ENCODE measurements at regions not wholly inside any gene's neighbourhood (a gene's known extent, or its start where the extent isn't known, plus 50 kb on each side); places are given as distances from the start of the nearest gene placed in this dataset.

- CTCF ChIA-PET = no interaction called here
- Histone ChIP-seq H3K4me1 (ENCODE audit: insufficient read depth, low read length, poor library complexity, severe bottlenecking) (no peaks in the 10 kb centered on the region), H3K27me3 (replicated peaks; ENCODE audit: insufficient read depth, low read depth, low read length, poor library complexity) (no peaks in the 10 kb centered on the region), H3K4me3 (ENCODE audit: low read depth, low read length, poor library complexity, severe bottlenecking) (no peak overlapping the region), H3K36me3 (ENCODE audit: insufficient read depth, low read length, poor library complexity, severe bottlenecking) (no peaks in the 10 kb centered on the region), H3K27ac (ENCODE audit: low read depth, low read length, poor library complexity, severe bottlenecking) (no peak overlapping the region), H3K9me3 (ENCODE audit: low read depth, low read length, poor library complexity, severe bottlenecking) (peaks cover 4% of the 10 kb centered on the region)
- POLR2A ChIA-PET (ENCODE audit: low non-redundant PET) = no interaction called here
- DNase-seq (ENCODE audit: low spot score) = no peak
- intact Hi-C loops (cut with micrococcal nuclease; ENCODE audit: unreplicated experiment) = no loop called here
- TF ChIP-seq EZH2 (IDR thresholded peaks at IDR 0.05; ENCODE audit: borderline replicate concordance, low read depth, low read length, poor library complexity, severe bottlenecking) = no peak
- no peak for TF ChIP-seq CTCF (conservative IDR thresholded peaks at IDR 0.05; ENCODE audit: low read depth, low read length)
- no TSS peak for BruUV-seq (replicated peaks)
Observed at GRCh38 chr2:107094450-107094986, 208.6 kb upstream of the ST6GAL2 start.

- no peak overlapping the region for H3K4me3 ChIP-seq (ENCODE audit: low read depth, low read length, poor library complexity, severe bottlenecking)
- H3K4me1 ChIP-seq (ENCODE audit: insufficient read depth, low read length, poor library complexity, severe bottlenecking) = no peaks in the 10 kb centered on the region
- ChIA-PET CTCF (no interaction called here), POLR2A (ENCODE audit: low non-redundant PET) (no interaction called here)
- no peak for TF ChIP-seq CTCF (conservative IDR thresholded peaks at IDR 0.05; ENCODE audit: low read depth, low read length)
- no peak for TF ChIP-seq EZH2 (IDR thresholded peaks at IDR 0.05; ENCODE audit: borderline replicate concordance, low read depth, low read length, poor library complexity, severe bottlenecking)
- H3K27me3 ChIP-seq (replicated peaks; ENCODE audit: insufficient read depth, low read depth, low read length, poor library complexity) = no peaks in the 10 kb centered on the region
- no peak for DNase-seq (ENCODE audit: low spot score)
- intact Hi-C loops (cut with micrococcal nuclease; ENCODE audit: unreplicated experiment) = no loop called here
- H3K27ac ChIP-seq (ENCODE audit: low read depth, low read length, poor library complexity, severe bottlenecking) = no peak overlapping the region
- no peaks in the 10 kb centered on the region for H3K36me3 ChIP-seq (ENCODE audit: insufficient read depth, low read length, poor library complexity, severe bottlenecking)
- H3K9me3 ChIP-seq (ENCODE audit: low read depth, low read length, poor library complexity, severe bottlenecking) = peaks cover 7% of the 10 kb centered on the region
- no TSS peak for BruUV-seq (replicated peaks)
Observed at GRCh38 chr2:107102176-107102575, 216.2 kb upstream of the ST6GAL2 start.

GRCh38 chr2:107107351-107107750 lies 221.4 kb upstream of the ST6GAL2 start:
- H3K36me3 ChIP-seq (ENCODE audit: insufficient read depth, low read length, poor library complexity, severe bottlenecking) = no peaks in the 10 kb centered on the region

More at GRCh38 chr2:107107351-107107750, 221.4 kb upstream of the ST6GAL2 start:
- H3K4me3 ChIP-seq (ENCODE audit: low read depth, low read length, poor library complexity, severe bottlenecking) = no peak overlapping the region
- H3K4me1 ChIP-seq (ENCODE audit: insufficient read depth, low read length, poor library complexity, severe bottlenecking) = no peaks in the 10 kb centered on the region
- TF ChIP-seq EZH2 (IDR thresholded peaks at IDR 0.05; ENCODE audit: borderline replicate concordance, low read depth, low read length, poor library complexity, severe bottlenecking) (no peak), CTCF (conservative IDR thresholded peaks at IDR 0.05; ENCODE audit: low read depth, low read length) (no peak)
- CTCF ChIA-PET = no interaction called here
- no peak for DNase-seq (ENCODE audit: low spot score)
- no TSS peak for BruUV-seq (replicated peaks)
- intact Hi-C loops (cut with micrococcal nuclease; ENCODE audit: unreplicated experiment) = no loop called here
- peaks cover 7% of the 10 kb centered on the region for H3K9me3 ChIP-seq (ENCODE audit: low read depth, low read length, poor library complexity, severe bottlenecking)
- no peaks in the 10 kb centered on the region for H3K27me3 ChIP-seq (replicated peaks; ENCODE audit: insufficient read depth, low read depth, low read length, poor library complexity)
- H3K27ac ChIP-seq (ENCODE audit: low read depth, low read length, poor library complexity, severe bottlenecking) = no peak overlapping the region
- POLR2A ChIA-PET (ENCODE audit: low non-redundant PET) = no interaction called here

Measured in A673 (cell line).